ENCODE measurements at regions not wholly inside any gene's neighbourhood (a gene's known extent, or its start where the extent isn't known, plus 50 kb on each side); places are given as distances from the start of the nearest gene placed in this dataset.

DNA sequence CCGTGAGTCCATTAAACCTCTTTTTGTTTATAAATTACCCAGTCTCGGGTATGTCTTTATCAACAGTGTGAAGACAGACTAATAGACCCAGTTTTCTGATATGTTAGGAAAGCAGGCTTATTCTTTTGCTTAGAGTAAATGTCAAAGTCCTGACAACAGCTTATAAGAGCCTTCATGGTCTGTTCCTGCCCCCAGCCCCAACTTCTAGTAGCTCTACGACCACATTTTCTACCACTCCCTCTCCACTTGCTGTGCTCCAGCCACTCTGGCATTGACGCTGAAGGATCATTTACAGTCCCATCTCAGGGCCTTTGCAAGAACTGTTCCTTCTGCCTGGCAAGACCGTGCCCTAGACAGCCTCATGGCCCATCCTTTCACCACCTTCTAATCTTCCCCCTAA is 104.6 kb upstream of the GPR139 start:
- no peak for DNase-seq (ENCODE audit: low spot score)
- TF ChIP-seq, protein P1, sequence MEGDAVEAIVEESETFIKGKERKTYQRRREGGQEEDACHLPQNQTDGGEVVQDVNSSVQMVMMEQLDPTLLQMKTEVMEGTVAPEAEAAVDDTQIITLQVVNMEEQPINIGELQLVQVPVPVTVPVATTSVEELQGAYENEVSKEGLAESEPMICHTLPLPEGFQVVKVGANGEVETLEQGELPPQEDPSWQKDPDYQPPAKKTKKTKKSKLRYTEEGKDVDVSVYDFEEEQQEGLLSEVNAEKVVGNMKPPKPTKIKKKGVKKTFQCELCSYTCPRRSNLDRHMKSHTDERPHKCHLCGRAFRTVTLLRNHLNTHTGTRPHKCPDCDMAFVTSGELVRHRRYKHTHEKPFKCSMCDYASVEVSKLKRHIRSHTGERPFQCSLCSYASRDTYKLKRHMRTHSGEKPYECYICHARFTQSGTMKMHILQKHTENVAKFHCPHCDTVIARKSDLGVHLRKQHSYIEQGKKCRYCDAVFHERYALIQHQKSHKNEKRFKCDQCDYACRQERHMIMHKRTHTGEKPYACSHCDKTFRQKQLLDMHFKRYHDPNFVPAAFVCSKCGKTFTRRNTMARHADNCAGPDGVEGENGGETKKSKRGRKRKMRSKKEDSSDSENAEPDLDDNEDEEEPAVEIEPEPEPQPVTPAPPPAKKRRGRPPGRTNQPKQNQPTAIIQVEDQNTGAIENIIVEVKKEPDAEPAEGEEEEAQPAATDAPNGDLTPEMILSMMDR (IDR thresholded peaks at IDR 0.05; ENCODE audit: extremely low read depth, missing control alignments), result no peak

DNA sequence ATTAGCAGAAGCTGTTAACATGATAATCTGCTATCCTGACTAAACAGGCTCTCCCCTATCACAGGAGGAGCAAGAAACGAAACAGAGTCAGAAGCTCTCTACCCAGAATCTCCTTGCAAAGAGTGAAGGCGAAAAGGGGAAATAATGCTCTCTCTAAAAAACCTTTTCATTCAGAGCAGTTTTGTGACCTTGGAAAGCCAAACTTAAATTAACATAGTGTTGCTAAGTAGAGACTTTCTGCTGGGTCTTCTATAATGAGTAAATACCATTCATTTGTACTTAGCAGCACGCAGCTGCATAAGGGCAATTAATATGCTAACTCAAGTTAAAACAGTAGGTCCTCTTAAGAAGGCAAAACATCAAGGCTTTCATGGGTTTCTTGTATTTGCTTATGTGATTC is 101.7 kb upstream of the GPR139 start:
- TF ChIP-seq, protein P1 (IDR thresholded peaks at IDR 0.05; ENCODE audit: extremely low read depth, missing control alignments), result no peak
- no peak for DNase-seq (ENCODE audit: low spot score)

DNA sequence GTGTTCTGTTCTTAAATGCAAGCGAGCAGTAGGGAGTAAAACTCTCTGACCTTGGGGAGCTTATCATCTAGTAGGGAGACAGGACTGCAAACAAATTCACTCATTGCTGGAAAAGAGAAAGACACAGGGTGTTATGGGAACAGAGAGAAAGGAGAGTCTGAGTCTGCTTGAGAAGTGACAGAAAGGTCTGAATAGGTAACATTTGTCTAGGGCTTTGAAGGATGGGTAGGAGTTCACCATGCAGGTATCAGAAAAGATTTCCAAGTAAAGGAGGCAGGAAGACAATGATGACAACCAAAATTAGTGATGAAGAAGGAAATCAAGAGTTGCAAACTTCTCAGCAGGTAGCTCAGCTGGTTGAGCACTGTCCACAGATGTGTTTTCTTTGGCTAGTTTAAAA is 93.6 kb upstream of the GPR139 start:
- DNase-seq (ENCODE audit: low spot score), result no peak
- TF ChIP-seq, protein P1 (IDR thresholded peaks at IDR 0.05; ENCODE audit: extremely low read depth, missing control alignments), result no peak

DNA sequence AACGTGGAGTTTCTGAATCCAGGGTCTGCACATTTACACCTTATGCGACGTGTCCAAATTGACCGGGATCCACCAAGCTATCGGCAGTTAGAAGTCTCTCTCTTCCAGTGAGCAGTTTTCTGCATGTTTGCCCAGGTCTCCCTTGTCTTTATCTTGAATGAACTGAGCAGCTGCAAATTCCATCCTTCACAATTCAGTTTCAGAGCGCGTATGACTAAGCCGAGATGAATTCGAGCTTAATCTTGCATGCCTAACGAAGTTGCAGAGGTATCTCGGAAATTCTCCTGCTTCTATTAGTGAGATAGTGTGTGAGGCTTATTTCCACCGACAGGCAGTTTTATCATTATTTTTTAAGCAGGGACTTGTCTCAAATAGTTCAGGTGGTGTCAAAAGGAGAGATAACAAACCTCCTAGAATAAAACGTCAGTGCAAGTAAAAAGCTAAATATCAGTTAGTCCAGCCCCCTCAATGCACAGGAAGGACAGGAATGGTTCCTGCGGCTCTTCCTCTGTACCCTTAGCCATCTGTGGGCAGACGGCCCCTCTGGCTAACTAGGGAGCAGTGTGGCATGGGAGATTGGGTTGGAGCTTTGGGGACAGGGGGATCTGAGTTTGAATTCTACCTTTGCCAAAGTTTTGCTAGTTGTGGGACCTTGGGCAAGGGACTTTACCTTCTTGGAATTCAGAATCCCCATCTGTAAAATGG is 93.0 kb upstream of the GPR139 start:
- TF ChIP-seq, protein P1 (IDR thresholded peaks at IDR 0.05; ENCODE audit: extremely low read depth, missing control alignments), result no peak
- DNase-seq (ENCODE audit: low spot score), result no peak

DNA sequence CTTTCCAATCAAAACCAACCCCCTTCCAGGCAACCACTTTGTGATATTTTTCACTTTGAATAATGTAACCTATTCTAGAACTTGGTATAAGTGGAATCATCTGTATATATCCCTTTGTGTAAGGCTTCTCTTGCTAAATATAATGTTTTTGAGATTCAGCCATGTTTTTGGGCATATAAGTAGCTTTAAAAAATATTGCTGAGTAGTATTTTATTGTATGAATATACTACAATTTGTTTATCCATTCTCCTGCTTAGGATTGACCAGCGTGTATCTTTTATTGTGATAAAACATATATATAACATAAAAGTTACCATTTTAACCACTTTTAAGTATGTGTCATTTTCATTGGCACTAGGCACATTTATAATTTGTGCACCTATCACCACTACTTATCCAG is 79.8 kb upstream of the GPR139 start:
- TF ChIP-seq, protein P1 (IDR thresholded peaks at IDR 0.05; ENCODE audit: extremely low read depth, missing control alignments), result no peak
- DNase-seq (ENCODE audit: low spot score), result no peak

- no peak for DNase-seq (ENCODE audit: low spot score)
- TF ChIP-seq, protein P1 (IDR thresholded peaks at IDR 0.05; ENCODE audit: extremely low read depth, missing control alignments), result no peak
Observed at GRCh38 chr16:20147091-20147490, 73.4 kb upstream of the GPR139 start.

DNA sequence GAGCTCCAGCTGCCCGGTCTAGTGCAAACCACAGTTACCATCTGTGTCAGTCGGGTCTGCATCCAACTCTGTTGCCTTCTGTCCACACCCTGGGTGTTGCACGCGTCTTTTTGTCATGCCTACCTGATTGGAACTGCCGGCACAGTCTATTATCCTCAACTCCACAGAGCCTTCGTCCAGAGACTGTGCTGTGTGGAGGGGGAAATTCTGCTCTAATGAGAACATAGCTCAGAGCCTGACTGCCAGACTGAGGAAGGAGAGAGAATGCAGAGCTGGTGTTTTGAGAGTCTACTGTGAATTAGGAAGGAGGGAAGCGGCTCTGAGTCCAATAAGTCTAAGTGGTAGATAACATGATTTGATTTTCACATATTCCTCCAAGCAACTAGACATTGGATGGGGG is 68.3 kb upstream of the GPR139 start:
- TF ChIP-seq, protein P1 (IDR thresholded peaks at IDR 0.05; ENCODE audit: extremely low read depth, missing control alignments), result no peak
- DNase-seq (ENCODE audit: low spot score), result no peak
